ENCODE measurements at regions not wholly inside any gene's neighbourhood (a gene's known extent, or its start where the extent isn't known, plus 50 kb on each side); places are given as distances from the start of the nearest gene placed in this dataset.

GRCh38 chr18:60277855-60278480 lies 94.6 kb downstream of the MC4R start:
- Histone ChIP-seq H4K20me1 (ENCODE audit: insufficient read depth) (no peaks in the 10 kb centered on the region), H3K27me3 (ENCODE audit: insufficient read depth) (no peaks in the 10 kb centered on the region), H3K79me2 (ENCODE audit: insufficient read depth) (no peaks in the 10 kb centered on the region), H3K4me3 (ENCODE audit: low read depth in 2 of 2, low read length in 1 of 2) (no peak overlapping the region), H2AFZ (ENCODE audit: low read depth) (no peak overlapping the region), H3K36me3 (replicated peaks in 1 of 2; ENCODE audit: control insufficient read depth in 1 of 2, insufficient read depth in 2 of 2, low read length in 1 of 2) (no peaks in the 10 kb centered on the region), H3K9me2 (0 out of 2 replicates have a peak, but pooled peaks cover 4% of the 10 kb centered on the region), H3F3A (replicated peaks; ENCODE audit: insufficient read depth) (peaks cover 17% of the 10 kb centered on the region), H3K9ac (no peak overlapping the region), H3K4me2 (peak overlapping the region; percentile 5; the same call in 1 of the 2 replicates), H3K9me3 (peaks cover 1% of the 10 kb centered on the region; the same call in 1 of the 2 replicates), H3K27ac (ENCODE audit: low read depth in 2 of 2, low read length in 1 of 2) (peak overlapping the region in 1 of 2 experiments; percentile 32; a peak in 2 of 4 replicates), H3K4me1 (ENCODE audit: control insufficient read depth in 1 of 2, insufficient read depth in 2 of 2, low read depth in 1 of 2, low read length in 1 of 2) (no peaks in the 10 kb centered on the region; a peak in 1 of 4 replicates)
- DNase-seq, result no peak
- POLR2A ChIA-PET, result no interaction called here
- CTCF ChIA-PET, result no interaction called here
- WGBS (ENCODE audit: low lambda C conversion rate), result 11% methylated on average over 4 of the region's 4 CpGs
- TF ChIP-seq FOSL2 (IDR thresholded peaks at IDR 0.05; ENCODE audit: borderline replicate concordance, low read depth) (peak; percentile 48; the same call in 1 of the 2 replicates), TEAD4 (IDR thresholded peaks at IDR 0.05; ENCODE audit: borderline replicate concordance, insufficient read depth) (peak; percentile 64), ZBTB33 (IDR thresholded peaks at IDR 0.05; ENCODE audit: borderline replicate concordance, low read depth) (no peak), RFX5 (IDR thresholded peaks at IDR 0.05; ENCODE audit: low read length) (no peak), FOXM1 (IDR thresholded peaks at IDR 0.05; ENCODE audit: low read depth) (no peak), NFIC (IDR thresholded peaks at IDR 0.05; ENCODE audit: borderline replicate concordance) (peak; percentile 90), PBX3 (IDR thresholded peaks at IDR 0.05) (peak; percentile 85), JUND (IDR thresholded peaks at IDR 0.05) (peak; percentile 59), EP300 (IDR thresholded peaks at IDR 0.05; ENCODE audit: borderline replicate concordance in 1 of 2, low read depth in 1 of 2, low read length in 1 of 2) (peak in 1 of 2 experiments; percentile 79; a peak in 2 of 4 replicates), SMC3 (IDR thresholded peaks at IDR 0.05; ENCODE audit: low read depth, low read length) (no peak), TCF12 (IDR thresholded peaks at IDR 0.05) (peak; percentile 71)

GRCh38 chr18:60267391-60268058 lies 105.0 kb downstream of the MC4R start:
- Histone ChIP-seq H3K79me2 (ENCODE audit: insufficient read depth) (no peaks in the 10 kb centered on the region), H3K9me3 (0 out of 2 replicates have a peak, but pooled peaks cover under 1% of the 10 kb centered on the region), H3K4me3 (ENCODE audit: low read depth in 2 of 2, low read length in 1 of 2) (no peak overlapping the region), H3K4me2 (no peak overlapping the region), H4K20me1 (ENCODE audit: insufficient read depth) (no peaks in the 10 kb centered on the region), H3K27me3 (ENCODE audit: insufficient read depth) (no peaks in the 10 kb centered on the region), H3K4me1 (ENCODE audit: control insufficient read depth in 1 of 2, insufficient read depth in 2 of 2, low read depth in 1 of 2, low read length in 1 of 2) (no peaks in the 10 kb centered on the region), H3K9ac (no peak overlapping the region), H3F3A (replicated peaks; ENCODE audit: insufficient read depth) (no peaks in the 10 kb centered on the region), H3K9me2 (no peaks in the 10 kb centered on the region), H3K27ac (ENCODE audit: low read depth in 2 of 2, low read length in 1 of 2) (no peak overlapping the region), H3K36me3 (replicated peaks in 1 of 2; ENCODE audit: control insufficient read depth in 1 of 2, insufficient read depth in 2 of 2, low read length in 1 of 2) (no peaks in the 10 kb centered on the region), H2AFZ (ENCODE audit: low read depth) (no peak overlapping the region)
- ChIA-PET CTCF (interaction anchor here (0.5 kb wide), 1 partner anchor 126 kb away, joined by 3 read pairs; no protein-coding TSS in a partner anchor), POLR2A (no interaction called here)
- 80% methylated on average over 3 of the region's 4 CpGs for WGBS (ENCODE audit: low lambda C conversion rate)
- no peak for DNase-seq
- TF ChIP-seq YY1 (IDR thresholded peaks at IDR 0.05; ENCODE audit: low read depth) (no peak), MXI1 (IDR thresholded peaks at IDR 0.05; ENCODE audit: low read depth, low read length) (no peak), PBX3 (IDR thresholded peaks at IDR 0.05) (no peak), EP300 (IDR thresholded peaks at IDR 0.05; ENCODE audit: borderline replicate concordance in 1 of 2, low read depth in 1 of 2, low read length in 1 of 2) (no peak), GATA2 (CRISPR knock-in tag; IDR thresholded peaks at IDR 0.05) (no peak), NFIC (IDR thresholded peaks at IDR 0.05; ENCODE audit: borderline replicate concordance) (no peak), JUND (IDR thresholded peaks at IDR 0.05) (no peak), GABPA (IDR thresholded peaks at IDR 0.05; ENCODE audit: low read depth) (no peak), ELF1 (IDR thresholded peaks at IDR 0.05) (no peak), USF2 (IDR thresholded peaks at IDR 0.05; ENCODE audit: borderline replicate concordance, low read depth, low read length) (no peak), USF1 (IDR thresholded peaks at IDR 0.05; ENCODE audit: borderline replicate concordance, low read depth) (no peak), RCOR1 (IDR thresholded peaks at IDR 0.05; ENCODE audit: low read length) (no peak), TCF12 (IDR thresholded peaks at IDR 0.05) (no peak), TAF1 (IDR thresholded peaks at IDR 0.05; ENCODE audit: borderline replicate concordance, low read depth, low read length) (no peak), FOXJ3 (CRISPR knock-in tag; IDR thresholded peaks at IDR 0.05) (no peak)
